H1 (cell line): ENCODE measurements at regions not wholly inside any gene's neighbourhood (a gene's known extent, or its start where the extent isn't known, plus 50 kb on each side); places are given as distances from the start of the nearest gene placed in this dataset.

ENCODE experiments used
- CTCF ChIA-PET: fragments of 300-600 bp; sonication (Branson Sonifier 250); formaldehyde crosslinking; loops from one replicate; lab custom pipeline; 2021; ENCODE audit not compliant: partially characterized antibody; lab: Charles Lee
- POLR2A ChIA-PET: fragments of 300-600 bp; sonication (Branson Sonifier 250); formaldehyde crosslinking; loops from one replicate; lab custom pipeline; 2021; ENCODE audit warnings: inconsistent platforms; ENCODE audit not compliant: partially characterized antibody; lab: Charles Lee
- DNase-seq, 2 experiments: peaks; one replicate each; pipeline versions ENCODE4 v3.0.0 to v3.0.0-alpha.2; 2010 to 2022; ENCODE audit warnings: low spot score in 2 of 2, low read depth in 1 of 2, mixed read lengths in 1 of 2
- FAIRE-seq: peaks from 2 replicates; lab custom pipeline; 2011; peaks lifted over from hg19 to GRCh38; lab: Jason Lieb, UNC
- H2AFZ ChIP-seq: 2 replicates; pipeline ENCODE4 v1.8.1; 2012; ENCODE audit warnings: low read length, inconsistent platforms
- H2AK5ac ChIP-seq: 2 replicates; pipeline ENCODE4 v1.6.1; 2013; ENCODE audit warnings: low read depth, low read length
- H2BK120ac ChIP-seq: replicated peaks from 2 replicates; pipeline ENCODE3; 2013; ENCODE audit warnings: low read depth, low read length, inconsistent platforms
- H2BK12ac ChIP-seq: 2 replicates; pipeline ENCODE4 v1.6.1; 2013; ENCODE audit warnings: low read depth, low read length
- H2BK15ac ChIP-seq: 2 replicates; pipeline ENCODE4 v1.6.1; 2013; ENCODE audit warnings: low read length
- H2BK20ac ChIP-seq: 2 replicates; pipeline ENCODE4 v1.6.1; 2013; ENCODE audit warnings: low read length
- H2BK5ac ChIP-seq: 2 replicates; pipeline ENCODE4 v1.6.1; 2013; ENCODE audit warnings: low read depth, low read length
- H3K14ac ChIP-seq: 2 replicates; pipeline ENCODE4 v1.6.1; 2013; ENCODE audit warnings: inconsistent platforms; ENCODE audit not compliant: insufficient read length
- H3K18ac ChIP-seq: 2 replicates; pipeline ENCODE4 v1.6.1; 2013; ENCODE audit warnings: low read length; ENCODE audit errors: extremely low read depth
- H3K23ac ChIP-seq: 2 replicates; pipeline ENCODE4 v1.6.1; 2013; ENCODE audit warnings: inconsistent platforms; ENCODE audit not compliant: insufficient read length
- H3K23me2 ChIP-seq: 2 replicates; pipeline ENCODE4 v1.6.1; 2013; ENCODE audit warnings: low read depth, low read length
- H3K27ac ChIP-seq: 2 replicates; pipeline ENCODE4 v1.6.1; 2011; ENCODE audit warnings: low read depth, low read length, inconsistent platforms
- H3K27me3 ChIP-seq, 4 experiments: replicated peaks in 1 of 4; 1 replicate in 1 of 4; 2 replicates in 3 of 4; pipeline versions ENCODE4 v1.6.1 to v1.8.1; 2011 to 2013; ENCODE audit warnings: low read length in 3 of 4, mild to moderate bottlenecking in 3 of 4, inconsistent platforms in 2 of 4, mixed read lengths in 2 of 4, moderate library complexity in 1 of 4; ENCODE audit not compliant: control insufficient read depth in 3 of 4, insufficient read depth in 3 of 4; ENCODE audit errors: extremely low read depth in 1 of 4
- H3K36me3 ChIP-seq, 4 experiments: 2 replicates each; pipeline versions ENCODE4 v1.6.1 to v1.8.1; 2011 to 2013; ENCODE audit warnings: mild to moderate bottlenecking in 4 of 4, low read length in 3 of 4, moderate library complexity in 2 of 4, control low read depth in 1 of 4, inconsistent platforms in 1 of 4; ENCODE audit not compliant: insufficient read depth in 4 of 4, control insufficient read depth in 2 of 4
- H3K4ac ChIP-seq: replicated peaks from 2 replicates; pipeline ENCODE3; 2013; ENCODE audit warnings: low read length, low read depth, mixed read lengths, inconsistent platforms; ENCODE audit not compliant: insufficient read length
- H3K4me1 ChIP-seq, 4 experiments: replicated peaks in 1 of 4; 1 replicate in 1 of 4; 2 replicates in 3 of 4; pipeline versions ENCODE4 v1.6.1 to v1.8.1; 2011 to 2013; ENCODE audit warnings: low read length in 3 of 4, inconsistent platforms in 2 of 4, mixed read lengths in 1 of 4; ENCODE audit not compliant: insufficient read depth in 4 of 4, control insufficient read depth in 3 of 4
- H3K4me2 ChIP-seq, 2 experiments: 2 replicates each; pipeline versions ENCODE4 v1.6.1 to v1.8.1; 2011 to 2013; ENCODE audit warnings: low read depth in 2 of 2, low read length in 2 of 2, control low read depth in 1 of 2, inconsistent platforms in 1 of 2, mild to moderate bottlenecking in 1 of 2; ENCODE audit not compliant: insufficient read depth in 1 of 2
- H3K4me3 ChIP-seq, 4 experiments: fragments of 200-600, 300-600 bp in 1 of 4; sonication (generic), shearing (Covaris generic), sonication (Bioruptor Twin) in 1 of 4; 2 replicates each; pipeline versions ENCODE4 v1.5.1 to v1.8.1; 2011 to 2016; ENCODE audit warnings: low read length in 4 of 4, low read depth in 3 of 4, control low read depth in 2 of 4, inconsistent platforms in 2 of 4, mild to moderate bottlenecking in 2 of 4, mixed read lengths in 1 of 4, moderate library complexity in 1 of 4; ENCODE audit not compliant: insufficient read depth in 2 of 4; ENCODE audit errors: extremely low read depth in 1 of 4
- H3K56ac ChIP-seq: replicated peaks from 2 replicates; pipeline ENCODE3; 2013; ENCODE audit warnings: low read depth, mild to moderate bottlenecking, mixed read lengths, low read length, inconsistent platforms; ENCODE audit not compliant: insufficient read length
- H3K79me1 ChIP-seq: 2 replicates; pipeline ENCODE4 v1.6.1; 2013; ENCODE audit warnings: low read depth, low read length, control low read depth
- H3K79me2 ChIP-seq, 2 experiments: 2 replicates each; pipeline versions ENCODE4 v1.6.1 to v1.8.1; 2012 to 2013; ENCODE audit warnings: low read length in 2 of 2, mild to moderate bottlenecking in 2 of 2, inconsistent platforms in 1 of 2; ENCODE audit not compliant: insufficient read depth in 2 of 2, control insufficient read depth in 1 of 2
- H3K9ac ChIP-seq, 4 experiments: replicated peaks in 1 of 4; 1 replicate in 1 of 4; 2 replicates in 3 of 4; pipeline versions ENCODE4 v1.6.1 to v1.8.1; 2011 to 2013; ENCODE audit warnings: low read depth in 3 of 4, low read length in 3 of 4, control low read depth in 2 of 4, mild to moderate bottlenecking in 2 of 4, moderate library complexity in 2 of 4, inconsistent platforms in 1 of 4; ENCODE audit errors: extremely low read depth in 1 of 4
- H3K9me3 ChIP-seq, 2 experiments: 2 replicates each; pipeline versions ENCODE4 v1.6.1 to v1.8.1; 2012 to 2013; ENCODE audit warnings: mild to moderate bottlenecking in 2 of 2, moderate library complexity in 2 of 2, control low read depth in 1 of 2, inconsistent platforms in 1 of 2, low read depth in 1 of 2, low read length in 1 of 2, mixed read lengths in 1 of 2; ENCODE audit not compliant: insufficient read depth in 2 of 2
- H4K20me1 ChIP-seq, 2 experiments: replicated peaks in 1 of 2; 2 replicates each; pipeline versions ENCODE3 to v1.8.1; 2011 to 2013; ENCODE audit warnings: inconsistent platforms in 2 of 2, low read length in 2 of 2, mild to moderate bottlenecking in 1 of 2; ENCODE audit not compliant: insufficient read depth in 2 of 2, control insufficient read depth in 1 of 2
- H4K5ac ChIP-seq: 2 replicates; pipeline ENCODE4 v1.6.1; 2013; ENCODE audit warnings: low read length, low read depth, mixed read lengths, inconsistent platforms; ENCODE audit not compliant: insufficient read length
- H4K8ac ChIP-seq: 2 replicates; pipeline ENCODE4 v1.8.0; 2013; ENCODE audit warnings: mild to moderate bottlenecking, moderate library complexity, low read length, inconsistent platforms; ENCODE audit not compliant: insufficient read depth; ENCODE audit errors: extremely low read depth
- H4K91ac ChIP-seq: replicated peaks from 2 replicates; pipeline ENCODE3; 2013; ENCODE audit warnings: low read length, mixed read lengths, inconsistent platforms; ENCODE audit not compliant: insufficient read length
- SRF ChIP-seq: IDR thresholded peaks from 2 replicates; pipeline ENCODE4 v1.6.1; 2011; ENCODE audit warnings: mild to moderate bottlenecking, low read depth, low read length, moderate library complexity
- USF2 ChIP-seq: IDR thresholded peaks from 2 replicates; pipeline ENCODE4 v1.6.1; 2011; ENCODE audit warnings: low read length, improper control_type of control experiment
- WGBS, 2 experiments: shearing (Covaris generic) in 1 of 2; methylation state at CpG; one replicate each; pipeline versions ENCODE4 v1.1.6 to v1.1.7; 2013 to 2015; ENCODE audit warnings: low lambda C conversion rate in 2 of 2, mixed read lengths in 2 of 2, inconsistent platforms in 1 of 2, low coverage in 1 of 2, missing lambda C conversion rate in 1 of 2; ENCODE audit not compliant: insufficient replicate concordance in 2 of 2, insufficient coverage in 1 of 2, insufficient read length in 1 of 2; ENCODE audit errors: extremely low coverage in 1 of 2, missing lambda C conversion rate in 1 of 2; 5-methylcytosine and 5-hydroxymethylcytosine counted together

- no peaks in the 10 kb centered on the region; a peak in 1 of 7 replicates for H3K4me1 ChIP-seq
- no peaks in the 10 kb centered on the region for H4K20me1 ChIP-seq
- no peak overlapping the region for H4K8ac ChIP-seq
- H2AK5ac ChIP-seq: no peak overlapping the region
- CTCF ChIA-PET: no interaction called here
- H3K9me3 ChIP-seq: no peaks in the 10 kb centered on the region
- H2BK15ac ChIP-seq: no peak overlapping the region
- H3K9ac ChIP-seq: no peak overlapping the region
- H3K14ac ChIP-seq: no peak overlapping the region
- no peak overlapping the region for H3K18ac ChIP-seq
- no peak overlapping the region for H3K4me2 ChIP-seq
- H2AFZ ChIP-seq: no peak overlapping the region
- no peaks in the 10 kb centered on the region for H3K23me2 ChIP-seq
- no peak overlapping the region for H2BK120ac ChIP-seq
- no peak overlapping the region for H2BK12ac ChIP-seq
- H3K4me3 ChIP-seq: no peak overlapping the region
- no peak overlapping the region for H3K4ac ChIP-seq
- no peak for DNase-seq
- no peak overlapping the region for H3K56ac ChIP-seq
- POLR2A ChIA-PET: no interaction called here
- no peak for FAIRE-seq
- no peak overlapping the region for H4K91ac ChIP-seq
- H2BK5ac ChIP-seq: no peak overlapping the region
- 93% methylated on average over 1 of the region's 1 CpG; no CpG with 5 or more reads in 1 of the 2 experiments for WGBS, 2 experiments
- no peak overlapping the region for H3K23ac ChIP-seq
- no peak overlapping the region for H2BK20ac ChIP-seq
- H3K79me1 ChIP-seq: no peaks in the 10 kb centered on the region
- H4K5ac ChIP-seq: no peak overlapping the region
- no peaks in the 10 kb centered on the region for H3K27me3 ChIP-seq
- TF ChIP-seq USF2: no peak
- TF ChIP-seq SRF: no peak
- TF ChIP-seq, all 59 proteins: peak for 0
- Histone ChIP-seq H3K79me2 (no peaks in the 10 kb centered on the region), H3K27ac (no peak overlapping the region), H3K36me3 (no peaks in the 10 kb centered on the region)
Measured at GRCh38 chr13:80737513-80737912, 396.6 kb upstream of the SPRY2 start.
